K562 (cell line): ENCODE measurements at regions not wholly inside any gene's neighbourhood (a gene's known extent, or its start where the extent isn't known, plus 50 kb on each side); places are given as distances from the start of the nearest gene placed in this dataset.

ENCODE experiments used
- ATAC-seq: fragments of 200-7000 bp; cut with Tn5 transposase; 3 replicates; pipeline ENCODE4 v1.9.1; 2020; ENCODE audit warnings: moderate library complexity
- BruUV-seq: library from RNA; stranded (reverse); fragments of 400-500 nt; replicated peaks from 2 replicates; lab custom pipeline; 2021; lab: Mats Ljungman, UMichigan
- CTCF ChIA-PET: fragments of 300-600 bp; formaldehyde crosslinking; extraction: SDS; loops from one replicate; lab custom pipeline; 2021; ENCODE audit warnings: low intra/inter-chr PET ratio; lab: Yijun Ruan, JAX
- POLR2A ChIA-PET: fragments of 300-600, 350-650 bp; sonication (Branson Sonifier 250); formaldehyde crosslinking; extraction: SDS; loops from one replicate; lab custom pipeline; 2021; ENCODE audit warnings: antibody characterized with exemption, inconsistent platforms; lab: Yijun Ruan, JAX
- DNase-seq, 4 experiments: peaks; one replicate each; pipeline versions ENCODE4 v3.0.0 to v3.0.0-alpha.2; 2011 to 2018; ENCODE audit warnings: low spot score in 3 of 4, mixed read lengths in 3 of 4; ENCODE audit errors: extremely low read depth in 1 of 4
- FAIRE-seq: peaks from 2 replicates; lab custom pipeline; 2011; peaks lifted over from hg19 to GRCh38; lab: Jason Lieb, UNC
- H2AFZ ChIP-seq: 2 replicates; pipeline ENCODE4 v1.6.0; 2011; ENCODE audit warnings: low read depth, low read length, control low read depth, inconsistent platforms
- H3K27ac ChIP-seq: fragments of 200-600 bp; 3 replicates; pipeline ENCODE4 v1.8.0; 2011; ENCODE audit warnings: low read depth, mild to moderate bottlenecking, control low read depth, inconsistent platforms, low read length, moderate library complexity, mixed read lengths; ENCODE audit errors: extremely low read depth
- H3K27me3 ChIP-seq, 2 experiments: fragments of 300-600 bp in 1 of 2; 2 replicates in 1 of 2; 3 replicates in 1 of 2; pipeline versions ENCODE4 v1.6.0 to v1.8.0; 2011; ENCODE audit warnings: inconsistent platforms in 2 of 2, low read length in 2 of 2, mild to moderate bottlenecking in 1 of 2, mixed read lengths in 1 of 2, moderate library complexity in 1 of 2; ENCODE audit not compliant: control insufficient read depth in 2 of 2, insufficient read depth in 2 of 2
- H3K36me3 ChIP-seq: fragments of 300-600 bp; 3 replicates; pipeline ENCODE4 v1.8.0; 2011; ENCODE audit warnings: mild to moderate bottlenecking, low read length, inconsistent platforms; ENCODE audit not compliant: control insufficient read depth, insufficient read depth
- H3K4me1 ChIP-seq, 2 experiments: fragments of 200-600 bp in 1 of 2; replicated peaks in 1 of 2; 2 replicates in 1 of 2; 3 replicates in 1 of 2; pipeline versions ENCODE4 v1.5.1 to v1.8.0; 2011; ENCODE audit warnings: inconsistent platforms in 2 of 2, low read length in 2 of 2, mild to moderate bottlenecking in 1 of 2, mixed read lengths in 1 of 2, moderate library complexity in 1 of 2; ENCODE audit not compliant: control insufficient read depth in 2 of 2, insufficient read depth in 2 of 2
- H3K4me2 ChIP-seq: 2 replicates; pipeline ENCODE4 v1.6.1; 2011; ENCODE audit warnings: low read length, control low read depth, inconsistent platforms, mixed read lengths; ENCODE audit not compliant: insufficient read depth
- H3K4me3 ChIP-seq: fragments of 200-600 bp; sonication (generic), shearing (Covaris generic); 2 replicates; pipeline ENCODE4 v1.5.1; 2016; ENCODE audit warnings: control low read depth, inconsistent platforms
- H3K79me2 ChIP-seq: fragments of 200-600 bp; 3 replicates; pipeline ENCODE4 v1.8.0; 2011; ENCODE audit warnings: low read length, inconsistent platforms; ENCODE audit not compliant: control insufficient read depth, insufficient read depth
- H3K9ac ChIP-seq, 2 experiments: 2 replicates each; pipeline versions ENCODE4 v1.6.0 to v1.6.1; 2011; ENCODE audit warnings: low read depth in 2 of 2, low read length in 2 of 2, control low read depth in 1 of 2, inconsistent platforms in 1 of 2, mild to moderate bottlenecking in 1 of 2, mixed read lengths in 1 of 2; ENCODE audit not compliant: insufficient read depth in 1 of 2
- H3K9me1 ChIP-seq: one replicate; pipeline ENCODE4 v1.6.0; 2011; ENCODE audit warnings: inconsistent platforms, mild to moderate bottlenecking, low read length, moderate library complexity; ENCODE audit not compliant: control insufficient read depth, insufficient read depth
- H3K9me3 ChIP-seq: replicated peaks from 2 replicates; pipeline ENCODE4 v1.5.1; 2011; ENCODE audit warnings: low read depth, low read length, inconsistent platforms; ENCODE audit not compliant: control insufficient read depth, insufficient read depth
- H4K20me1 ChIP-seq: replicated peaks from 2 replicates; pipeline ENCODE4 v1.6.1; 2011; ENCODE audit warnings: low read length, inconsistent platforms, mixed read lengths; ENCODE audit not compliant: control insufficient read depth, insufficient read depth
- CBX8 ChIP-seq: fragments of 200-600 bp; sonication (generic); IDR thresholded peaks from 2 replicates; pipeline ENCODE4 v1.6.1; 2012; ENCODE audit warnings: borderline replicate concordance, mixed run types, low read depth, mild to moderate bottlenecking, moderate library complexity, mixed read lengths, low read length, control low read depth, inconsistent platforms; ENCODE audit not compliant: poor library complexity, severe bottlenecking; ENCODE audit errors: extremely low read depth
- WGBS: fragments of 100-300 bp; shearing (Covaris generic); methylation state at CpG from one replicate; pipeline ENCODE4 v1.1.6; 2016; ENCODE audit warnings: low coverage, mixed read lengths; ENCODE audit not compliant: insufficient coverage; ENCODE audit errors: missing lambda C conversion rate; 5-methylcytosine and 5-hydroxymethylcytosine counted together
- in situ Hi-C: fragments of 300-500 bp; cut with MboI; formaldehyde crosslinking; loops from 4 replicates; pipeline ENCODE4 v1.15.0; 2018; ENCODE audit warnings: inconsistent platforms, mixed read lengths
- intact Hi-C: fragments of 100-400 bp; cut with micrococcal nuclease; formaldehyde crosslinking; loops from 2 replicates; pipeline ENCODE4 v1.14.2; 2022
- TF ChIP-seq, protein P1 (sequence below): fragments of 250-450 bp; sonication (Bioruptor Pico); IDR thresholded peaks from 2 replicates; pipeline ENCODE4 v1.5.0; 2021; ENCODE audit warnings: mild to moderate bottlenecking, moderate library complexity

DNA sequence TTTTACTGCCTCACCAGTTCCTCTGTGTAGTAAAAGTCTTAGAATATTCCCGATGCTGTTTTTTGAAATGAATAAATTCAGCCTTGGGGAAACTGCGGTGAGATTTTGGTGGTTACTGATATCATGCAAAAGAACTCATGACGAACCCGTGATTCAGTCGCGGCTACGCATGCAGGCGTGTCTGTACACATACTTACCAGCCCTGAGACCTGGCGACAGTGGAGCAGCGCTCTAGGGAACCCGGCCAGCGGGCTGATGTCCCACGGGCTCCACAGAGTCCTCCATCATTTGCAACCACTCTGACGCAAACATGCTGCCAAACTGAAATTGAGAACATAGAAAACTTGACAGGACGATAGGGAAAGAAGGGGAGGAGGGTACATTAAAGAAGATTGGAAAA, 315.6 kb upstream of the DAB2 start:
- no peaks in the 10 kb centered on the region for H4K20me1 ChIP-seq
- no peak overlapping the region for H3K4me3 ChIP-seq
- DNase-seq (no peak), FAIRE-seq (no peak), ATAC-seq (peak; percentile 52; the same call in 1 of the 3 replicates)
- intact Hi-C loops (no loop called here), in situ Hi-C loops (loop anchor here (10.0 kb wide), 1 partner anchor 976 kb away; no protein-coding TSS in a partner anchor)
- no TSS peak for BruUV-seq
- H3K27me3 ChIP-seq, result no peaks in the 10 kb centered on the region; a peak in 1 of 5 replicates
- no peak overlapping the region for H3K9ac ChIP-seq
- no peak overlapping the region for H3K4me2 ChIP-seq
- H2AFZ ChIP-seq, result no peak overlapping the region
- H3K79me2 ChIP-seq, result no peaks in the 10 kb centered on the region
- no peak overlapping the region for H3K27ac ChIP-seq
- CTCF ChIA-PET, result no interaction called here
- no peaks in the 10 kb centered on the region for H3K9me1 ChIP-seq
- WGBS, result 2% methylated on average over 15 of the region's 15 CpGs
- peak; percentile 60 for TF ChIP-seq CBX8
- TF ChIP-seq, protein P1, sequence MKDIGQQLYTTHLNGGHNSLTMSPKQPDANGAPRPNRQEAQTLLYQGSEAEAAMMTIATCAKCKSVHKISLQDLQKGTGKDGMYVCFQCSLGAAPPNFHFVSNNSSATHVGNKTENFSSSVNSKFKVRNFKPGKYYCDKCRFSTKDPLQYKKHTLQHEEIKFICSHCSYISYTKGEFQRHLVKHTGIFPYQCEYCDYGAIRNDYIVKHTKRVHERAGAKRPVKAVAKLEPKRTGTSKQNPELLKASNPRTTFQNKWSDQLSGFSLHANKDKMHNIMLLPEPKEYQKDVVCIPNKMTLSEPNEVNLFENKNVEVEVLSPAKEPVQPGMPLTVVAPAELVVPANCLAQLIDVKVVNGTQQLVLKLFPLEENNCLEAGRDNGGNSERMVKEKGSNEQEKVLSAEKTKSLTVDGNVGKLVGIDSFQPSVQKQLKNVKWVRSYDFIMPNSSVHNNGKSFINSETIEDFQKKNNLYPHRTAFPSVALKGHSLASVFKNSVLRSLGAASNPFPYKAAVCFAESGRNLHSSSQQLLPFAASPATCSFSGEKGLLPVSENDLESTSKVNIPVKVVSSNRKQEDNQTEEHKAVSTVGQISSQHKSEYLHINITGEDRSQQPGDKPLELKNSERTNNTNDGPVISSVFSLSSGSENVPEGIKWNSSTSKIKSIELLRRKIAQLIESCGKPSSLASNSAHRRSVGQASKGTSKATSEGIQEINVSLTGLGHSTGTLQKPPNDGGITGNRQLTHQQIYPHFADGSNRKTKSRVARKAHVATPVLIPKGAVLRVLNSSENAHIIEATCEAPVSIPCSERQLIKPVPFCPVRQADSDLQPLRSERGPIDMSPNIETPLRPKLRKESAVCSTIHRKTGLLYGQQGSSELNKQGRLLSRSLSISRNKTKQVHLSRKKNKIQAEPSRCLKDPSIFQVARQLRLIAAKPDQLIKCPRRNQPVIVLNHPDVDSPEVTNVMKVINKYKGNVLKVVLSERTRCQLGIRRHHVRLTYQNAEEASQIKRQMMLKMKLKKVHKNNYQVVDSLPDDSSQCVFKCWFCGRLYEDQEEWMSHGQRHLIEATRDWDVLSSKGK, result no peak
- POLR2A ChIA-PET, result no interaction called here
- no peaks in the 10 kb centered on the region for H3K4me1 ChIP-seq
- no peaks in the 10 kb centered on the region for H3K9me3 ChIP-seq
- H3K36me3 ChIP-seq, result no peaks in the 10 kb centered on the region
